ENCODE measurements at regions not wholly inside any gene's neighbourhood (a gene's known extent, or its start where the extent isn't known, plus 50 kb on each side); places are given as distances from the start of the nearest gene placed in this dataset.

DNA sequence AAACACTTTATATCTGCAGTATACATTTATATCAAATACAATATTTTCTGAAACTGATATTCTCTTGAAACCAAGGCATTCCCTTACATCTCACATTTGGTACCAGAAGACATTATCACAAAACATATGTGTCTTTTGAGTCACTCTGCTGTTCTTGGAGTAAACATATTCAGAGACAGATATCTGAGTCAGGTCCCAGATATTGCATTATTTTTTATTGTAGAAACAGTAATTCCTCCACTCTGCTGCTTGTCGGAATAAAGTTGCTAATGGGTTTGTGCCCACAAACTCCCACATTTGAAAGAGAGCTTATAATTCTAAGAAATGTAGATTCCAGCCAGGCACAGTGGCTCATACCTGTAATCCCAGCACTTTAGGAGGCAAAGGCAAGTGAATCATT, 261.1 kb upstream of the DAPK1 start:
- TF ChIP-seq, protein P1, sequence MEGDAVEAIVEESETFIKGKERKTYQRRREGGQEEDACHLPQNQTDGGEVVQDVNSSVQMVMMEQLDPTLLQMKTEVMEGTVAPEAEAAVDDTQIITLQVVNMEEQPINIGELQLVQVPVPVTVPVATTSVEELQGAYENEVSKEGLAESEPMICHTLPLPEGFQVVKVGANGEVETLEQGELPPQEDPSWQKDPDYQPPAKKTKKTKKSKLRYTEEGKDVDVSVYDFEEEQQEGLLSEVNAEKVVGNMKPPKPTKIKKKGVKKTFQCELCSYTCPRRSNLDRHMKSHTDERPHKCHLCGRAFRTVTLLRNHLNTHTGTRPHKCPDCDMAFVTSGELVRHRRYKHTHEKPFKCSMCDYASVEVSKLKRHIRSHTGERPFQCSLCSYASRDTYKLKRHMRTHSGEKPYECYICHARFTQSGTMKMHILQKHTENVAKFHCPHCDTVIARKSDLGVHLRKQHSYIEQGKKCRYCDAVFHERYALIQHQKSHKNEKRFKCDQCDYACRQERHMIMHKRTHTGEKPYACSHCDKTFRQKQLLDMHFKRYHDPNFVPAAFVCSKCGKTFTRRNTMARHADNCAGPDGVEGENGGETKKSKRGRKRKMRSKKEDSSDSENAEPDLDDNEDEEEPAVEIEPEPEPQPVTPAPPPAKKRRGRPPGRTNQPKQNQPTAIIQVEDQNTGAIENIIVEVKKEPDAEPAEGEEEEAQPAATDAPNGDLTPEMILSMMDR (IDR thresholded peaks at IDR 0.05; ENCODE audit: low read depth, low read length, poor library complexity, severe bottlenecking) = no peak
- no peak for TF ChIP-seq EZH2phosphoT487 (IDR thresholded peaks at IDR 0.05; ENCODE audit: borderline replicate concordance, low read length)

All from DOHH2 (cell line).